NCI-H748 treated with DMSO at 0.1 percent for 48 hours (cell line): ENCODE measurements at regions not wholly inside any gene's neighbourhood (a gene's known extent, or its start where the extent isn't known, plus 50 kb on each side); places are given as distances from the start of the nearest gene placed in this dataset.

Experiments used
- DNase-seq: peaks from one replicate; lab custom pipeline; 2025; lab: John Stamatoyannopoulos, UW

DNA sequence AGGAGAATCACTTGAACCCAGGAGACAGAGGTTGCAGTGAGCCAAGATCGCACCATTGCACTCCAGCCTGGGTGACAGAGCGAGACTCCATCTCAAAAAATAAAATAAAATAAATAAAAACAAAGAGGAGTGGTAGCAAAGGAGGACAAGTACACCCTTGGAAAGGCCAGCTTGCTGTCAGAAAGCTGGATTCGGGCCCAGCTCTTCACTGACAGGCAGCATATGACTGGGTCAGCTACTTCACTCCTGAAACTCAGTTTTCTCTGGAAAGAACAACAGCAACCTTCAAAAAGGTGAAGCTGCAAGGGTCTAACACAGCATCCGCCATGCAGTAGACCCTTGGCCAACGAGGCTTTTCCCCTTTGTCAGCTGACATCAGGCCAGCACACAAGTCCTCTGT, 156.0 kb upstream of the TIAM1 start:
- DNase-seq: no peak

DNA sequence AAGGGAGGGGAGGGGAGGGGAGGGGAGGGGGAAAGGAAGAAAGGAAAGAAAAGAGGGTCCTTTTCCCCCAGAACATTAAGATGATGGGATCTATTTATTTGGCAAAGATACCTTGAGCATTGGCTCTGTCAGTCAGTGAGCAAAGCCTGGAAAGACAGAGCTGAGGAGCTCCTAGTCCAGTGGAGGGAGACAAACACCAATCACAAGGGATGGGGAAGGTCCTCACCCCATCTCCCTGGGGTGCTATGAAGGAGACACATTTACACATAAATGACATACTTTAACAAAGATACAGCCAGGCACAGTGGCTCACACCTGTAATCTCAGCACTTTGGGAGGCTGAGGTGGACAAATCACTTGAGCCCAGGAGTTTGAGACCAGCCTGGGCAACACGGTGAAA, 154.9 kb upstream of the TIAM1 start:
- DNase-seq: no peak

DNA sequence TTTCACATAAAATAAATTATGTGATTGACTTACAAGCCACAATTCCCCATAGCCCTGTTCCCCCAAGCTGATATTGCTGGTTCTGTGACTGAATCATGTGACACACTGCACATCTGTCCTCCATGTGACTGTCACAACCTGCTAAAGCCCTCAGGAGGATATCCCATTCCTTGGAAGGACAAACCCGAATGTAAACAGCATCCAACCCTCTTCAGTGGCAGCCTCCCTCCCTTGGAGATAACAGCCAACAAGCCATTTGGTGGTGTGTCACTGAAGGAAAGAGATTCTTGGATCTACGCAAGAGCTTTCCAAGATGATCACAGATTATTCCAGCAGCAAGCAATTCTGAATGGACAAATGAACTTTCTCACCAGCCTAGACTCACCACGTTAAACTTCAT, 153.9 kb upstream of the TIAM1 start:
- DNase-seq: no peak

DNA sequence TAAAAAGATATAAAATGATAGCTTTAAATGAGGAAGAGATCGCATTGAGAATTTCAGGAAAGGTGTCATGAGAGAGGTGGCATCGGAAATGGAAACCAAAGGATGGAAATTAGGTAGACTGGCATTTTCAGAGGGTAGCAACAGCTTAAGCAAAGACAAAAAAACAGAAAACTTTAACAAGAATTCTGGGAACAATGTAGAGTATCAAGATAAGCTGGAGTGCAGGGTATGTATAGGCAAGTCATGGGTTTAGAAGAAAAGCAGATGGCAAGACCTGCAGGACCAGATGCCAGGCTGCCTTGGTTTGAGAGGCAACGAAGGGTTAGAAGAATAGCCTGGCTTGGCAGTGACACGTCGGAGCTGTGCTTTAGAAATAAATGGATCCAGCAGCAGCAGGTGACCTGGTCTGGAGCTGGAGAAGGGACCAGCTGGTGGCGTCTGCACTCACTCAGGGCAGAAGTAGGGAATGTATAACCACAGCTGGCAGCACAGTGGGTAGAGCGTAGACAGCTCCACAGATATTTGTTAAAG, 149.4 kb upstream of the TIAM1 start:
- DNase-seq: no peak

DNA sequence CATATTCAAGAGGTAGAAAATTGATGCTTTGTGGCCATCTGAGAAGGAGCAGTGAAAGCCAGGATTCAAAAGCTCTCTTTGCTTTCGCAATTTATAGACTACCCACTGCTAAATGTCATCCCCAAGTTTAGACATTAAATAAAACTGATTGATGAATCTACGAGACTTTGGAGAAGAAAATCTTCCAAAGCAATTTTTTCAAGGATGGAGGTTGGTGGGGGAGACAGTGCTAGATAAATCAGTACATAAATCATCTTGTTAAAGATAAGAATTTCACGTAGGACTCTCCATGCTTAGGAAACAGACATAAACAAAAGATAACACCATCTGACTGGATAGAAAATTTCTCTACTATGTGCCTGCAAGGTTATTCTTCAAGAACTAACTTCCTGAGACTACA, 147.6 kb upstream of the TIAM1 start:
- DNase-seq: no peak

DNA sequence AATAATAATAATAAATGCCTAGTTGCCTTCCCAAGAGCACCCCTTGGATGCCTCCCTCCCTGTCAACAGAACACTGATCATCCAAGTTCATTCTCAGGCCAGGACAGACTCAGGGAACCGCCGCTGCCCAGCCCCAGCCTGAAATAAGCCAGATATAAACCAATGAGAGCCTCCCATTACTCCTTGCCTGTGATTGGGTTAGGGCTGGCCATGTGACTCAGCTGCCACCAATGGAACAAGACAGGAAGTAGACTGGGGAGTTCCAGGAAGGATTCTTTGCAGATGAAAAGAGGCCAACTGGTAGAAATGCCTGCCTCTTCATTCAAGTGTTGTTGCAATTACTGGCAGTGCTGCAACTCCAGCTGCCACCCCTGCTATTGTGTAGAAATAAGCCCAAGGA, 146.4 kb upstream of the TIAM1 start:
- no peak for DNase-seq

DNA sequence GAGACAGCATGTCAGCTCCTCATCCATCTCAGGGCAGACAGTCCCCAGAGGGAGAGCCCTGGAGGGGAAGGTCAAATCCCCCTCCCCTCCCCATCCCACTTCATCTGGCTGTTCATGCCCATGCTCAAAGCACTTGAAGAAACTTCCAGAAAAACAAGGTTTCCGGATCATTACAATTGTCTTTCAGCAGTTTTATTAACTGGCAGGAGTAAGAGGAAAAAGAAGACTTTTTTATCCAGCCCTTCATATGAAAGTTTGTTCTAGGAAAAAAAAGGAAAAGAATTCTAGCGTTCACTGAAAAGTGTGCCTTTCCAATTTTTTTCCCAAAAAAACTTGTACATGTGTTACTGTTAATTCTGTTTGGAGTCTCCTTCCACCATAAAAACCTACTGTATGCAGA, 145.7 kb upstream of the TIAM1 start:
- no peak for DNase-seq

DNA sequence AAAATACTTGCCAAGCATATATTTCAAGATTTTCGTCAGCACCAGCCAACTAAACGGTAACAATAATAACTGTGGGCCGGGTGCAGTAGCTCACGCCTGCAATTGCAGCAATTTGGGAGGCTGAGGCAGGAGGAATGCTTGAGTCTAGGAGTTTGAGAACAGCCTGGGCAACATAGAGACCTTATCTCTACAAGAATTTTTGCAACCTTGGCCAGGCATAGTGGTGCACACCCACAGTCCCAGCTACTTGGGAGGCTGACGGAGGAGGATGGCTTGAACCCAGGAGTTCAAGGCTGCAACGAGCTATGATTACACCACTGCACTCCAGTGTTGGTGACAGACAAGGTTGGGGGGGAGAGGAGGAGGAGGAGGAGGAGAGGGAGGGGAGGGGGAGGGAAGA, 145.0 kb upstream of the TIAM1 start:
- no peak for DNase-seq

DNA sequence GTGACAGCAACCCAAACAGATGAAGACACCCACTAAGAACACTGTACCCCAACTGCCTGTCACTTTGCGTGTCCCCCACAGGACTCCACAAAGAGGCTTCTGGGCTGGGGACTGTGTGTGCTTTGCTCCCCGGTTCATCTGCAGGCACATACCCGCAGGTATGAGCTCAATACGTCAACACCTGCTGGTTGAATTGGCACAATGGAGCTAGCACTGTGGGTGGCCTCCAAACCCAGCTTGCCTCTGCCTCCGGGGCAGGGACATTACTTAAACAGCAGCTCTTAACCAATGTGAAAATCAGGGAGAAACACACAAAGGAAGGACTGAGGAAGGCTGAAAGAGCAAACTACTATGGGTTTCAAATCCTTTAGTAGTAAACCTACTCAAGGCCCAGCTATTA, 140.2 kb upstream of the TIAM1 start:
- DNase-seq: no peak

DNA sequence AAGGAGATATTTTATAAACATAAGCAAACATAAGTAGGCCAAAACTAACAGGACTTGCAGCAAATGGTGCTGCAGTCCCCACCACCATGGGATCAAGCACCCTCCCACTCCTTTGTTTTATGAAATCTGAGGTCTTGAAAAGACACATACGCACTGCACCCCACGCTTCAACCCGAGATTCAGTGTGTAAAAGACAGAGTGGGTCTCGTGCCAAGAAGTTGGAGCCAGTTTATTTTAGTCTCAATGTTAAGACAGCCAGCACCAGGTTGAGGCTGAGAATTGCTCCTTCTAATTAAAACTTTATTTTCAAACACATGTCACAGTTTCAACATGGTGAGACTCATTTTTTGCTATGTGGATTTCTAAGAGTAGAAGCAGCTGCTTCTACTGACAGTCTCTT, 139.1 kb upstream of the TIAM1 start:
- DNase-seq: no peak

DNA sequence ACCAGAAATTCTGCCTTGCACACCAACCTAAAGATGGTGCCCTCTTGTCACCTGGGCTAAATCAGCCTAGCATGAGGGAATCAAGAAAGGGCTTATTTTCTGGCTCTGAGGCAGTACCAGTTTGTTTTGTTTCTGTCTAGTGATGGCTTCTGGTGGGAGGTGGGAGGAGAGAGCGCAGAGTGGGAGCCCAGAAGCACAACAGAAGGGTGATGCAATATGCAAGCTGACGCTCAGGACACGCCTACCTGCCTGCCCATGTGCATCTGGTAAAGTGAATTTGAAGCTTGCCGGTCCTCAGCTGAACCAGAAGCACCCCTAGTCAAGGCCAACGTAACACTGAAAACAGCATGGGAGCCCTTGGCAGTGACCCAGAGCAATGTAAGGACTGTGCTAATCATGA, 138.4 kb upstream of the TIAM1 start:
- DNase-seq: no peak

DNA sequence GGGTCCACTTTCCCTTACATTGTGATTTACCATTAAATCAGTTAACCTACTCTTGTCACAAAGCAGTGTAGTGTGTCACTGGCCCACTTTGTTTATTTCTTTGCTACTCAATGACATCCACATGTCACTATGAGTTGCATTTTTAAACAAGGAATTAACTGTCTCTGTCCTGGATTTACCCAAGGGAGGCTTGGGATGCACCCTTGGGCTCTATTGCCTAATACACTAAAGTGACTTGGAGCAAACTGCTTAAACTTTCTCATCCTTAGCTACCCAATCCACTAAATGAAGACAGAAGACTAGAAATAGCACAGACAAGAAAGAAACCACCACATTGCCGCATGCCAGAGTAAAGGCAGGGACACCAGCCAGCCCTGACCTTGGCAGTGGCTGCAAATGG, 136.2 kb upstream of the TIAM1 start:
- no peak for DNase-seq

DNA sequence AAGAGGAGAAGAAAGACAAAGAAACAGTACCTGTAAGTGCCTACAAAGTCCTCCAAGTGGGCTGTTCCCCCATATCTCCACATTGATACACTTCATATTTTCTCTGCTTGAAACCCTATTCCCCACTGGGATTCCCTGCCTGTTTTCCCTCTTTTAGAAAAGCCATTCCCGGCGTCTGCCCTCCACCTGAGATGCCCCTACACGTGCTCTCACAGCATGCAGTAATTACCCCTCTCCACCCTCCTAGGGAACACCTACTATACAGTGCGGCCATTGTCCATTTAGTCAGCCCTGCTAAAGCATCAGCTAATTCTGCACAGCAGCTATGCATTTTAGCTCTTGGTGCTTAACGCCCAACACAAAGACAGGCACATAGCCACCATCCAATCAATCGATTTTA, 135.7 kb upstream of the TIAM1 start:
- DNase-seq: peak; percentile 70

DNA sequence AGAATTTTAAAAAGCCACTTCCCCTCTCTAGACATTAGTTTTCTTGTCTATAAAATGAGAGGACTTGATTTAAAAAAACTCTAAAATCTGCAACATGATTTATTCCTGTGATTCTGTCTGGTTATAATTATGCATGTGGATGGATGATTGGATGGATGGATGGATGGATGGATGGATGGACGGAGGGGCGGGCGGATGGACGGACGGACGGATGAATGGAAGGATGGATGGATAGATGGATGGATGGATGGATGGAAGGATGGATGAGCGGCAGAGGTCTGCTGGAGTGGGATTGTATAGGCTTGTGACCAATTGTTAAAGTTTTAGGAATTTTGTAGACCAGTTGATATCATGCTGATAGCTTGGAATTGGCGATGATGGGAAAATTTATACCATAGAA, 135.2 kb upstream of the TIAM1 start:
- no peak for DNase-seq

DNA sequence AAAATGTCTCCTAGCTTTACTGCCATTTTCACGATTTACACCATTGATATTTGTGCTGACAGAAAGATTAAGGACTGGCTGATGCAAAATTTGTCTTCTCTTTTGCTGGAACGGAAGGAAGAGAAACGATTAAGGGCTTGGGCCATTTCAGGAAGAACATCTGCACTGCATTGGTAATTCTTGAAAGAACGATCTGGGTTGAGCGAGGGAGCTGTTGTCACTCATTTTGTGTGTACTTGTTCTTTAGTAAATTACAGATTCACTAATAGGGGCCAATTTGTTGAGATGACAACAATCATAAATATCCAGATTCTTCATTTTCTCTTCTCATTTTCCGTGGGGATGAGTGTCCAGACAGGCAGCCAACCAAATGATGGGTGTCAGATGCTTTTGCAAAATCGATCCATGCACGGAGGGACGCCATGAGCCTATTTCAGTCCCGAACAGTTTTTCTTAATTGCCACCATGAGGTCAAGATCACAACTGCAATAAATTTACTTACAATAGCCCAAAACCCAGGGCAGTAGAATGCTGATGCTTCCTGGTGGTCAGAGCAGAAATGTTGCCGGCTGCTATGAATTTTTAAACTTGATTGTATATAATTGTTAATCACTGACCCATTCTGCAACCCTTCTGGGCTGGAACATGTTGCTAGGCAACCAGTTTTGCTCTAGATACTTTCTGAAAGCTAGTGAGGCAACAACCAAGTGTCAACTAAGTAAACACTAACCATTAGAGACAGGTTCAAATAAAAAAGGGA, 132.4 kb upstream of the TIAM1 start:
- peak; percentile 8 for DNase-seq

DNA sequence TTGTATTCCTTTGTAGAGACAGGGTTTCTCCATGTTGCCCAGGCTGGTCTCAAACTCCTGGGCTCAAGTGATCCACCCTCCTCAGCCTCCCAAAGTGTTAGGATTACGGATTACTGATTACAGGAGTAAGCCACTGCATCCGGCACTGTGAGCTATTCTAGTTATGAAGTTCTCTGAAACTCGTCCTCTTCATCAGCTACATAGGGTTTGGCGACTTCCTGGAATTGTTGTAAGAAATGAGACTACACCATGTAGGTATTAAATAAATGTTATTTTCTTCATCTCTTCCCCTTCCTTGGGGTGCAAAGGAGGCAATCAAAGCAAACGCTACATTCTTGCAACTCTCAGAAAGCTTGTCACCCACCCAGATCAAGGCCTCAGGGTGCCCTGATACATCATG, 131.2 kb upstream of the TIAM1 start:
- no peak for DNase-seq

DNA sequence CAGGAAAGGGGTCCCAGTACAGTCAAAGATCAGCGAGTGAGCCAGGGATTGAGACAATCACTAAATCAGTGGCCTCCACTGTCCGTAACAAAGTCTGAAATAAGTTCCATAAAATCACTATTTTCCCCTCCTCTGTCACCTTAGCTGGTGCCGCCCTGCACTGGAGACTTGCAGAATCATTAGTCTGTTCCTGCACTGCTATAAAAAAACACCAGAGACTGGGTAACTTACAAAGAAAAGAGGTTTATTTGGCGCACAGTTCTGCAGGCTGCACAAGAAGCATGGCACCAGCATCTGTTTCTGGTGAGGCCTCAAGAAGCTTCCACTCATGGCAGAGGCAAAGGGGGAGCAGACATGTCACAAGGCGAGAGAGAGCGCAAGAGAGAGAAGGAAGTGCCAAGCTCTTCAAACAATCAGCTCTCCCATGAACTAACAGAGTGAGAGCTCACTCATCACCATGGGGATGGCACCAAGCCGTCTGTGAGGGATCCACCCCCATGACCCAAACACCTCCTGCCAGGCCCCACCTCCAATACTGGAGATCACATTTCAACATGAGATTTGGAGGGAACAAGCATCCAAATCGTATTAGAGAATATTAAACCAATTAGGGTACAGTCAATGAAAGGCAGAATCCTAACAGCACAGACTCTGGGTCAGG, 129.8 kb upstream of the TIAM1 start:
- DNase-seq: no peak

DNA sequence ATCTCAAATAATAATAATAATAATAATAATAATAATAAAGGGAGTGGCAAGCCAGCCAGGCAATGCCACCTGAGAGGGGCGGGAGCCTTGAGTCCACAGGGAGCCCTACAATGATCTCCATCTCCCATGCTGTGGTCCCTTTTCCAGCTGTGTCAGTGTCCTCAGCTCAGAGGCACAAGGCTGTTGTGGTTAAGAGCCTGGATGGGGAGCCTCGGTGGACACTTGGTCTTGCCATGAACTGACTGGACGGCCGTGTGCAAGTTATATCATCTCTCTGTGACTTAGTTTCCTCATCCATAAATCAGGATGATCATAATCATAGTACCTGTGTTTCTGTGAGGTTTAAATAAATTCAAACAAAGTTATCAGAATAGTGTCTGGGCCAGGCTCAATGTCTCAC, 127.8 kb upstream of the TIAM1 start:
- DNase-seq: no peak

DNA sequence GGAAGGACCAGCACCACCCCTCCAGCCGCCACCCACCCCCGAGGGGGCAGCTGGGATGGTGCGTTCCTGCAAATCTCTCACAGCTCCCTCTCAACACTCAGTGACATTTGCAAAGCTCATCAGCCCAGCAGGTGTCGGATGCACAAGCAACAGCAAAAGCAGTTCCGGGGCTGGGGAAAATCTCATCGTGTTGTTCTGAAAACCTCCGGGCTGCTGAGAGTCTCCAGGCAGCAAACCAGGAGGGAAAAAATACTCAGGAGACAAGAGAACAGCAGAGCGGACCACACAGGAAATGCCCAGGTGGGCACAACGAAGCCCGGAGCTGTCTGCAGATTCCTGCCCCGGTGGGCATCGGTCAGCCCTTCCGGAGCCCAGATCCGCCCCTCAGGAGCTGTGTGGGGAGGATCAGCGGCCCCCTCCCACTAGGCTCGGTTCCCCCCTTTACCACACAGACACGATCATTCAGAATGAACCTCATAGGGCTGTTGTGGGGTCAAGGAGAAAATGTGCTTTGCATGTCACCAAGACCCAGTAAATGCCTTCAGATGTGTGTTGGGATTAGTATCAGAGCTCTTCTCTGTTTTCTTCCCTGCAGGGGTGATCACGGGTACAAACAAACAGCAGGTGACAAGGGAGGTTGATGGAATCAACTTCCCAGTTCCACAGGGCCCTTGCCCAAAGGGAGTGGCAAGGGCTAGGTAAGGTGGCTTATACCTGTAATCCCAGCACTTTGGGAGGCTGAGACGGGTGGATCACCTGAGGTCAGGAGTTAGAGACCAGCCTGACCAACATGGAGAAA, 127.0 kb upstream of the TIAM1 start:
- no peak for DNase-seq

DNA sequence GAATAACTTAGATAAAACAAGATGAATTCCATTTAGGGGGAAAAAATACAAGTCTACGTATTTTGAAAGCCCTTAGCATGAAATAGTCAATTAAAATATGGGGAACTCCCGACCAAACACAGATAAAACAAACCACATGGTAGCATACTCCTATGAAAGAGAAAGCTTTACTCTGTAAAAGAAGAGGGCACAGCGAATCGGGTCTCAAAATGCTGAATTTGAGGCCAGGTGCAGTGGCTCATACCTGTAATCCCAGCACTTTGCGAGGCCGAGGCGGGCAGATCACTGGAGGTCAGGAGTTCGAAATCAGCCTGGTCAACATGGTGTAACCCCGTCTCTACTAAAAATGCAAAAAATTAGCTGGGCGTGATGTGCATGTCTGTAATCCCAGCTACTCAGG, 116.9 kb upstream of the TIAM1 start:
- no peak for DNase-seq

DNA sequence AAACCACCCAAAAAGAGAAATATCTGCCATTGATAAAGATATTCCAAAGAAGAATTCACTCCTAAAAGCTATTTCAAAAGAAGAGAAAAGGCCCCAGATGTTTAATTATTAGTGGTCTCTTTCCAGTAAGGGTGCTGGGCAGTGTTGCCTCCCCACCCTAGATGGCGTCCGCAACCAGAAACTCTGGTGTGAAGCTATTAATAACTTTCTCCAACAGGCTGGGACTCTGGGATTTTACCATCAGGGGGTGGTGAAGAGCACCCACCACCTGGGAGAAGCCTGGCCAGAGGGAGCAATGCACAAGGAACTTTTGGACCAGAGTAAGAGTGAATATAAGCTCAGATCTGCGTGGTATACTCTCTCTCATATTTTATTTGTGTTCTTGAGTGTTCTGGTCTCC, 115.4 kb upstream of the TIAM1 start:
- no peak for DNase-seq

DNA sequence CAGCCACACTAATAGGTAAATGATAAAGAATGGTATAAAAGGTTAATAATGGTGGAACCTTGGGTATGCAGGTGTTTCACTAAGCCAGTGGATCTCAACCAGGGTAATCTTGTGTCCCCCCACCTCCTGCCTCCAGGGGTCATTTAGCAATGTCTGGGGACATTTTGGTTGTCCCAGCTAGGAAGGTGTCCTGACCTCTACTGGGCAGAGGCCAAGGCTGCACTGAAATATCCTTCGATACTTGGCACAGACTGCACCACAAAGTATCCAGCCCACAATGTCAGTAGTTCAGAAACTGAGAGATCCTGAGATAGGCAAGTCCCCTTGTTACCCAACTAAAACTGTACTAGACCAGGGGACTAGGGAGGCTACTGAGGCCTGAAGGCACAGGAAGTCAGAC, 113.6 kb upstream of the TIAM1 start:
- DNase-seq: no peak

DNA sequence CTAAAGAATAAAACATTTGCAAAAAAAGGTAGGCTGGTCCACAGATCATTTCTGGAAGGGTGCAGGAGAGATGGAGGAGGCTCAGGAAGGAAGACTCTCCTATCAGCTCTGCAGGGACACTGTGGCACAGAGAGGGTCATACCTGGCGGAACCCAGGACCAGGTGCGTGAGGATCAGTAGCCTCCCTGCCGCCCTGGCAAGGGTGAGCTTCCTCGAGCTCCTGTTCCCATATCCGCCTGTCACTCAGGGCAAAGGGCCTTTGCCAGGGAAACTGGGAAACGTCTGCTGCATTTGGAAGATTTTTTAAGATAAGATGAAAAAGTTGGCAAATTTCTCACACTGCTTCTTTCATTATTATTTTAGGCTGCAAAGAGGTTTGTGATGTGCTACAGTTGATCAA, 112.1 kb upstream of the TIAM1 start:
- no peak for DNase-seq
